H9 (cell line): ENCODE measurements at regions not wholly inside any gene's neighbourhood (a gene's known extent, or its start where the extent isn't known, plus 50 kb on each side); places are given as distances from the start of the nearest gene placed in this dataset.
A peak's percentile ranks its signal among the peaks of the same experiment; 100 is the strongest.

Experiments
- DNase-seq: peaks from one replicate; pipeline ENCODE4 v3.0.0-alpha.2; 2017
- H2AFZ ChIP-seq: one replicate; pipeline ENCODE4 v1.6.1; 2013; ENCODE audit warnings: mild to moderate bottlenecking, low read length, control low read depth, moderate library complexity
- H2AK5ac ChIP-seq: 2 replicates; pipeline ENCODE4 v1.6.1; 2013; ENCODE audit warnings: low read length, control low read depth, mixed read lengths; ENCODE audit not compliant: insufficient read length
- H2BK120ac ChIP-seq: one replicate; pipeline ENCODE4 v1.6.1; 2013; ENCODE audit warnings: low read depth, mild to moderate bottlenecking, low read length, control low read depth, inconsistent platforms; ENCODE audit not compliant: poor library complexity, severe bottlenecking
- H2BK12ac ChIP-seq: 2 replicates; pipeline ENCODE4 v1.6.1; 2013; ENCODE audit warnings: low read length, control low read depth, mixed read lengths, low read depth; ENCODE audit not compliant: insufficient read length
- H2BK15ac ChIP-seq: 2 replicates; pipeline ENCODE4 v1.6.1; 2013; ENCODE audit warnings: low read depth, low read length, control low read depth
- H2BK20ac ChIP-seq: one replicate; pipeline ENCODE4 v1.6.1; 2013; ENCODE audit warnings: low read depth, mild to moderate bottlenecking, low read length, control low read depth, inconsistent platforms; ENCODE audit not compliant: poor library complexity, severe bottlenecking
- H2BK5ac ChIP-seq: 2 replicates; pipeline ENCODE4 v1.6.1; 2013; ENCODE audit warnings: low read length, control low read depth, mixed read lengths; ENCODE audit not compliant: insufficient read length
- H3K14ac ChIP-seq: 2 replicates; pipeline ENCODE4 v1.6.1; 2013; ENCODE audit warnings: low read length, control low read depth; ENCODE audit not compliant: insufficient read depth
- H3K18ac ChIP-seq: 2 replicates; pipeline ENCODE4 v1.6.1; 2013; ENCODE audit warnings: low read depth, mild to moderate bottlenecking, mixed read lengths, low read length, control low read depth; ENCODE audit not compliant: insufficient read length
- H3K23ac ChIP-seq: 2 replicates; pipeline ENCODE4 v1.6.1; 2013; ENCODE audit warnings: low read length, control low read depth, mixed read lengths, low read depth; ENCODE audit not compliant: insufficient read length
- H3K23me2 ChIP-seq: 2 replicates; pipeline ENCODE4 v1.6.1; 2013; ENCODE audit warnings: low read depth, mild to moderate bottlenecking, mixed read lengths, low read length, control low read depth; ENCODE audit not compliant: insufficient read length, poor library complexity, severe bottlenecking
- H3K27ac ChIP-seq: 2 replicates; pipeline ENCODE4 v1.5.1; 2013; ENCODE audit warnings: low read length, control low read depth, mixed read lengths, low read depth; ENCODE audit not compliant: insufficient read length
- H3K27me3 ChIP-seq: 2 replicates; pipeline ENCODE4 v1.6.1; 2013; ENCODE audit warnings: low read length, control low read depth, inconsistent platforms; ENCODE audit not compliant: insufficient read depth
- H3K4ac ChIP-seq: 2 replicates; pipeline ENCODE4 v1.6.1; 2013; ENCODE audit warnings: low read depth, mild to moderate bottlenecking, control low read depth, inconsistent platforms, low read length, moderate library complexity
- H3K4me1 ChIP-seq: 2 replicates; pipeline ENCODE4 v1.6.1; 2013; ENCODE audit warnings: low read length, control low read depth, inconsistent platforms; ENCODE audit not compliant: insufficient read depth
- H3K4me2 ChIP-seq: 2 replicates; pipeline ENCODE4 v1.6.1; 2013; ENCODE audit warnings: low read length, control low read depth, mixed read lengths; ENCODE audit not compliant: insufficient read length, insufficient read depth
- H3K56ac ChIP-seq: 2 replicates; pipeline ENCODE4 v1.6.1; 2013; ENCODE audit warnings: low read depth, mild to moderate bottlenecking, mixed read lengths, low read length, control low read depth; ENCODE audit not compliant: insufficient read length
- H3K79me1 ChIP-seq: 2 replicates; pipeline ENCODE4 v1.6.1; 2013; ENCODE audit warnings: low read depth, mild to moderate bottlenecking, moderate library complexity, low read length, control low read depth, inconsistent platforms; ENCODE audit not compliant: insufficient read depth, poor library complexity, severe bottlenecking
- H3K79me2 ChIP-seq: 2 replicates; pipeline ENCODE4 v1.6.1; 2013; ENCODE audit warnings: low read length, control low read depth, inconsistent platforms; ENCODE audit not compliant: insufficient read depth
- H3K9ac ChIP-seq: 2 replicates; pipeline ENCODE4 v1.6.1; 2013; ENCODE audit warnings: low read length, control low read depth, mixed read lengths; ENCODE audit not compliant: insufficient read length; ENCODE audit errors: extremely low read depth
- H3K9me3 ChIP-seq: one replicate; pipeline ENCODE4 v1.6.1; 2013; ENCODE audit warnings: low read depth, low read length, inconsistent platforms; ENCODE audit not compliant: control insufficient read depth
- H3T11ph ChIP-seq: one replicate; pipeline ENCODE4 v1.6.1; 2013; ENCODE audit warnings: mild to moderate bottlenecking, low read length, control low read depth, inconsistent platforms
- H4K20me1 ChIP-seq: one replicate; pipeline ENCODE4 v1.6.1; 2013; ENCODE audit not compliant: control insufficient read depth, insufficient read length, insufficient read depth
- H4K5ac ChIP-seq: 2 replicates; pipeline ENCODE4 v1.6.1; 2013; ENCODE audit warnings: low read depth, mild to moderate bottlenecking, mixed read lengths, low read length, control low read depth; ENCODE audit not compliant: insufficient read length
- H4K8ac ChIP-seq: replicated peaks from 2 replicates; pipeline ENCODE4 v1.6.1; 2013; ENCODE audit warnings: low read length, control low read depth, mixed read lengths, low read depth; ENCODE audit not compliant: insufficient read length
- H4K91ac ChIP-seq: 2 replicates; pipeline ENCODE4 v1.6.1; 2013; ENCODE audit warnings: low read depth, mild to moderate bottlenecking, moderate library complexity, mixed read lengths, low read length, control low read depth; ENCODE audit not compliant: insufficient read length
- H3K27ac Mint-ChIP-seq, 3 experiments: 2 replicates in 2 of 3; 3 replicates in 1 of 3; pipeline ENCODE4 v1.8.0; 2020 to 2021; ENCODE audit warnings: mixed read lengths in 3 of 3, mild to moderate bottlenecking in 1 of 3, moderate library complexity in 1 of 3
- H3K27me3 Mint-ChIP-seq: 2 replicates; pipeline ENCODE4 v1.8.0; 2021; ENCODE audit warnings: low read depth, mild to moderate bottlenecking, moderate library complexity, mixed read lengths
- H3K36me3 Mint-ChIP-seq, 3 experiments: 2 replicates in 2 of 3; 3 replicates in 1 of 3; pipeline ENCODE4 v1.8.0; 2020 to 2021; ENCODE audit warnings: low read depth in 3 of 3, mixed read lengths in 3 of 3; ENCODE audit not compliant: insufficient read depth in 1 of 3
- H3K4me1 Mint-ChIP-seq, 2 experiments: 2 replicates each; pipeline ENCODE4 v1.8.0; 2020; ENCODE audit warnings: mixed read lengths in 2 of 2
- H3K4me3 Mint-ChIP-seq, 2 experiments: 2 replicates in 1 of 2; 3 replicates in 1 of 2; pipeline ENCODE4 v1.8.0; 2020 to 2021; ENCODE audit warnings: mild to moderate bottlenecking in 2 of 2, mixed read lengths in 2 of 2, moderate library complexity in 1 of 2
- H3K9me3 Mint-ChIP-seq, 2 experiments: 2 replicates in 1 of 2; 3 replicates in 1 of 2; pipeline ENCODE4 v1.8.0; 2020; ENCODE audit warnings: mild to moderate bottlenecking in 2 of 2, mixed read lengths in 2 of 2, moderate library complexity in 1 of 2
- WGBS: extraction: QIAGEN DNeasy Blood & Tissue Kit; methylation state at CpG from one replicate; pipeline ENCODE4 v1.1.7; 2013; ENCODE audit warnings: missing lambda C conversion rate, low lambda C conversion rate, mixed read lengths; ENCODE audit not compliant: insufficient read length; ENCODE audit errors: extremely low coverage; 5-methylcytosine and 5-hydroxymethylcytosine counted together
- TF ChIP-seq, protein P1 (sequence below): fragments of 200-600 bp; sonication (generic); conservative IDR thresholded peaks from 3 replicates; pipeline ENCODE4 v1.8.0; 2021; ENCODE audit warnings: antibody characterized with exemption, mild to moderate bottlenecking

DNA sequence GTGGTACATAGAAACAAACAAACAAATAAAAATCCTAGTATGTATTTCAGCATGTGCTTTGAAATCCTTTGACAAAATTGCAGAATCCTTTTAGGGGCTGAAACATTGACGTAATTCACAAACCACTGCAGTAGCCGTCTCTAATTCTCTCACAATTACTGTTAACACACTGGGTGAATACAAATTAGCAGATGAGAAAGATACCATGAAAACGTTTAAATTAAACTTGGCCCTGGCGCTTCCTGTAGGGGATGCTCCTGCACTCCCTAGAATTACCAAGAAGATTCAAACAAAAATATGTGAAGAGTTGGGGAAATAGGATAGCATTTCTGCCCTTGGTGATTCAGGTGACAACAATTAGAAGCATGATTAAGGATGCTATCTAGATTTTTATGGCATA is 772.5 kb upstream of the PRKX start:
- no peak overlapping the region for H2BK12ac ChIP-seq
- Mint-ChIP-seq H3K9me3 (peaks cover 15 to 17% of the 10 kb centered on the region in 2 experiments; a peak in 4 of 5 replicates), H3K36me3 (peaks cover 9 to 40% (median 13%) of the 10 kb centered on the region in 3 experiments), H3K4me3 (no peak overlapping the region), H3K4me1 (peaks cover 21 to 22% of the 10 kb centered on the region in 2 experiments), H3K27ac (peak overlapping the region; percentile 17 to 90 (median 65); a peak in 3 of 7 replicates), H3K27me3 (no peaks in the 10 kb centered on the region)
- H3K4me2 ChIP-seq, result no peak overlapping the region
- no peaks in the 10 kb centered on the region for H3K9me3 ChIP-seq
- H3K27ac ChIP-seq, result no peak overlapping the region
- TF ChIP-seq, protein P1, sequence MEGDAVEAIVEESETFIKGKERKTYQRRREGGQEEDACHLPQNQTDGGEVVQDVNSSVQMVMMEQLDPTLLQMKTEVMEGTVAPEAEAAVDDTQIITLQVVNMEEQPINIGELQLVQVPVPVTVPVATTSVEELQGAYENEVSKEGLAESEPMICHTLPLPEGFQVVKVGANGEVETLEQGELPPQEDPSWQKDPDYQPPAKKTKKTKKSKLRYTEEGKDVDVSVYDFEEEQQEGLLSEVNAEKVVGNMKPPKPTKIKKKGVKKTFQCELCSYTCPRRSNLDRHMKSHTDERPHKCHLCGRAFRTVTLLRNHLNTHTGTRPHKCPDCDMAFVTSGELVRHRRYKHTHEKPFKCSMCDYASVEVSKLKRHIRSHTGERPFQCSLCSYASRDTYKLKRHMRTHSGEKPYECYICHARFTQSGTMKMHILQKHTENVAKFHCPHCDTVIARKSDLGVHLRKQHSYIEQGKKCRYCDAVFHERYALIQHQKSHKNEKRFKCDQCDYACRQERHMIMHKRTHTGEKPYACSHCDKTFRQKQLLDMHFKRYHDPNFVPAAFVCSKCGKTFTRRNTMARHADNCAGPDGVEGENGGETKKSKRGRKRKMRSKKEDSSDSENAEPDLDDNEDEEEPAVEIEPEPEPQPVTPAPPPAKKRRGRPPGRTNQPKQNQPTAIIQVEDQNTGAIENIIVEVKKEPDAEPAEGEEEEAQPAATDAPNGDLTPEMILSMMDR, result peak; percentile 28; the same call in 2 of the 3 replicates
- H4K91ac ChIP-seq, result no peak overlapping the region
- no peak overlapping the region for H3K9ac ChIP-seq
- no peaks in the 10 kb centered on the region for H3K79me2 ChIP-seq
- H3K56ac ChIP-seq, result no peak overlapping the region
- H4K20me1 ChIP-seq, result no peaks in the 10 kb centered on the region
- H3K18ac ChIP-seq, result no peak overlapping the region
- no CpG with 5 or more reads among the region's 4 CpGs for WGBS
- H3K27me3 ChIP-seq, result no peaks in the 10 kb centered on the region
- no peak overlapping the region for H2AFZ ChIP-seq
- H3K4ac ChIP-seq, result no peak overlapping the region
- H3K23me2 ChIP-seq, result no peaks in the 10 kb centered on the region
- H2BK5ac ChIP-seq, result no peak overlapping the region
- H3K4me1 ChIP-seq, result peaks cover 5% of the 10 kb centered on the region; the same call in 1 of the 2 replicates
- H2BK120ac ChIP-seq, result no peak overlapping the region
- no peak overlapping the region for H2BK15ac ChIP-seq
- H3K23ac ChIP-seq, result no peak overlapping the region
- H2BK20ac ChIP-seq, result no peak overlapping the region
- H4K8ac ChIP-seq, result no peak overlapping the region
- no peak overlapping the region for H2AK5ac ChIP-seq
- no peaks in the 10 kb centered on the region for H3K79me1 ChIP-seq
- no peak overlapping the region for H3T11ph ChIP-seq
- H4K5ac ChIP-seq, result no peak overlapping the region
- H3K14ac ChIP-seq, result no peak overlapping the region
- DNase-seq, result no peak
